Caco-2 (cell line): ENCODE measurements at regions not wholly inside any gene's neighbourhood (a gene's known extent, or its start where the extent isn't known, plus 50 kb on each side); places are given as distances from the start of the nearest gene placed in this dataset.

Experiments used
- BruUV-seq: library from RNA; stranded (reverse); fragments of 400-500 nt; replicated peaks from 2 replicates; lab custom pipeline; 2021; lab: Mats Ljungman, UMichigan
- CTCF ChIA-PET: fragments of 300-600 bp; sonication (Branson Sonifier 250); formaldehyde crosslinking; loops from one replicate; lab custom pipeline; 2022; ENCODE audit warnings: antibody characterized with exemption; lab: Charles Lee
- POLR2A ChIA-PET: fragments of 300-600 bp; sonication (Branson Sonifier 250); formaldehyde crosslinking; loops from one replicate; lab custom pipeline; 2022; ENCODE audit warnings: antibody characterized with exemption; lab: Charles Lee
- DNase-seq, 2 experiments: peaks; one replicate each; pipeline versions ENCODE4 v3.0.0 to v3.0.0-alpha.2; 2020 to 2022
- H3K27me3 ChIP-seq: replicated peaks from 2 replicates; pipeline ENCODE4 v1.6.0; 2011; ENCODE audit warnings: low read length; ENCODE audit not compliant: control insufficient read depth, insufficient read depth
- H3K36me3 ChIP-seq: 2 replicates; pipeline ENCODE4 v1.5.1; 2011; ENCODE audit warnings: low read length; ENCODE audit not compliant: control insufficient read depth, insufficient read depth
- H3K4me1 ChIP-seq: fragments of 250-450 bp; sonication (Bioruptor Pico); 2 replicates; pipeline ENCODE4 v1.5.1; 2020; ENCODE audit warnings: mild to moderate bottlenecking
- H3K4me3 ChIP-seq: 2 replicates; pipeline ENCODE4 v1.5.1; 2011; ENCODE audit warnings: low read depth, mild to moderate bottlenecking, control low read depth, low read length
- H3K9me3 ChIP-seq: fragments of 250-450 bp; sonication (Bioruptor Pico); 2 replicates; pipeline ENCODE4 v1.5.1; 2020; ENCODE audit warnings: mild to moderate bottlenecking, moderate library complexity
- H3K27ac Mint-ChIP-seq: one replicate; pipeline ENCODE4 v1.8.0; 2022; ENCODE audit warnings: mixed read lengths; ENCODE audit not compliant: unreplicated experiment
- H3K27me3 Mint-ChIP-seq: one replicate; pipeline ENCODE4 v1.8.0; 2022; ENCODE audit warnings: mixed read lengths; ENCODE audit not compliant: insufficient read depth, unreplicated experiment
- H3K36me3 Mint-ChIP-seq: one replicate; pipeline ENCODE4 v1.8.0; 2022; ENCODE audit warnings: mild to moderate bottlenecking, mixed read lengths; ENCODE audit not compliant: insufficient read depth, unreplicated experiment
- H3K4me1 Mint-ChIP-seq: one replicate; pipeline ENCODE4 v1.8.0; 2022; ENCODE audit warnings: low read depth, mixed read lengths; ENCODE audit not compliant: unreplicated experiment
- H3K4me3 Mint-ChIP-seq: one replicate; pipeline ENCODE4 v1.8.0; 2022; ENCODE audit warnings: mild to moderate bottlenecking, moderate library complexity, mixed read lengths; ENCODE audit not compliant: unreplicated experiment
- H3K9me3 Mint-ChIP-seq: one replicate; pipeline ENCODE4 v1.8.0; 2022; ENCODE audit warnings: mixed read lengths; ENCODE audit not compliant: unreplicated experiment
- intact Hi-C: fragments of 100-400 bp; cut with micrococcal nuclease; formaldehyde crosslinking; loops from one replicate; pipeline ENCODE4 v1.10.0; 2022; ENCODE audit not compliant: unreplicated experiment
- TF ChIP-seq, protein P1 (sequence below), 2 experiments: fragments of 200-600 bp in 1 of 2; IDR thresholded peaks; 1 replicate in 1 of 2; 2 replicates in 1 of 2; pipeline versions ENCODE4 v1.5.1 to v1.8.0; 2011 to 2022; ENCODE audit warnings: antibody characterized with exemption in 1 of 2, control low read depth in 1 of 2, inconsistent platforms in 1 of 2, low read depth in 1 of 2, low read length in 1 of 2, mild to moderate bottlenecking in 1 of 2, moderate library complexity in 1 of 2; ENCODE audit not compliant: insufficient read depth in 1 of 2, severe bottlenecking in 1 of 2, unreplicated experiment in 1 of 2

DNA sequence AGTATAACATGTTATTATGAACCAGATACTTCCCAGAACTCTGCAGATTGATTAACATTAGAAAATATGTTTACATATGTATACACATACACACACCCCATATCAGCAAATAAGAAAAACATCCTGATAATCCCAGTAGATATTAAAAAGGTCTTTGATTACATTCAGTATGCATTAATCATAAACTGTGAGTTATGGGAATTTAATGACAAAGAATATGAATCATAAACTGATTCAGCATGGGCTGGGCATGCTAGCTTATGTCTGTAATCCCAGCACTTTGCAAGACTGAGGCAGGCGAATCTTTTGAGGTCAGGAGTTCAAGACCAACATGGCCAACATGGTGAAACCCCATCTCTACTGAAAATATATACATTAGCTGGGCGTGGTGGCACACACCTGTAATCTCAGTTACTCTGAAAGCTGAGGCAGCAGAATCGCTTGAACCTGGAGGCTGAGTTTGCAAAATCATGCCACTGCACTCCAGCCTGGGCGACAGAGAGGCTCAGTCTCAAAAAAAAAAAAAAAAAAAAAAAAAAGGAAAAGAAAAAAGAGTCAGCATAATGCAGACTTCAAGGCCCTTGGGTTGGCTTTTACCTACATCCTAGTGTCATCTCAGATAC, 581.9 kb upstream of the PRR20A start:
- Histone ChIP-seq H3K4me3 (no peak overlapping the region), H3K9me3 (no peaks in the 10 kb centered on the region), H3K4me1 (no peaks in the 10 kb centered on the region), H3K36me3 (no peaks in the 10 kb centered on the region), H3K27me3 (no peaks in the 10 kb centered on the region)
- Mint-ChIP-seq H3K4me3 (no peak overlapping the region), H3K36me3 (no peaks in the 10 kb centered on the region), H3K27ac (no peak overlapping the region), H3K27me3 (no peaks in the 10 kb centered on the region), H3K9me3 (peaks cover 24% of the 10 kb centered on the region), H3K4me1 (no peaks in the 10 kb centered on the region)
- intact Hi-C loops = no loop called here
- TF ChIP-seq, protein P1, sequence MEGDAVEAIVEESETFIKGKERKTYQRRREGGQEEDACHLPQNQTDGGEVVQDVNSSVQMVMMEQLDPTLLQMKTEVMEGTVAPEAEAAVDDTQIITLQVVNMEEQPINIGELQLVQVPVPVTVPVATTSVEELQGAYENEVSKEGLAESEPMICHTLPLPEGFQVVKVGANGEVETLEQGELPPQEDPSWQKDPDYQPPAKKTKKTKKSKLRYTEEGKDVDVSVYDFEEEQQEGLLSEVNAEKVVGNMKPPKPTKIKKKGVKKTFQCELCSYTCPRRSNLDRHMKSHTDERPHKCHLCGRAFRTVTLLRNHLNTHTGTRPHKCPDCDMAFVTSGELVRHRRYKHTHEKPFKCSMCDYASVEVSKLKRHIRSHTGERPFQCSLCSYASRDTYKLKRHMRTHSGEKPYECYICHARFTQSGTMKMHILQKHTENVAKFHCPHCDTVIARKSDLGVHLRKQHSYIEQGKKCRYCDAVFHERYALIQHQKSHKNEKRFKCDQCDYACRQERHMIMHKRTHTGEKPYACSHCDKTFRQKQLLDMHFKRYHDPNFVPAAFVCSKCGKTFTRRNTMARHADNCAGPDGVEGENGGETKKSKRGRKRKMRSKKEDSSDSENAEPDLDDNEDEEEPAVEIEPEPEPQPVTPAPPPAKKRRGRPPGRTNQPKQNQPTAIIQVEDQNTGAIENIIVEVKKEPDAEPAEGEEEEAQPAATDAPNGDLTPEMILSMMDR (IDR thresholded peaks at IDR 0.05; ENCODE audit: insufficient read depth in 1 of 2, low read depth in 1 of 2, low read length in 1 of 2, severe bottlenecking in 1 of 2, unreplicated experiment in 1 of 2) = no peak
- CTCF ChIA-PET = no interaction called here
- no TSS peak for BruUV-seq
- DNase-seq = no peak
- POLR2A ChIA-PET = no interaction called here

DNA sequence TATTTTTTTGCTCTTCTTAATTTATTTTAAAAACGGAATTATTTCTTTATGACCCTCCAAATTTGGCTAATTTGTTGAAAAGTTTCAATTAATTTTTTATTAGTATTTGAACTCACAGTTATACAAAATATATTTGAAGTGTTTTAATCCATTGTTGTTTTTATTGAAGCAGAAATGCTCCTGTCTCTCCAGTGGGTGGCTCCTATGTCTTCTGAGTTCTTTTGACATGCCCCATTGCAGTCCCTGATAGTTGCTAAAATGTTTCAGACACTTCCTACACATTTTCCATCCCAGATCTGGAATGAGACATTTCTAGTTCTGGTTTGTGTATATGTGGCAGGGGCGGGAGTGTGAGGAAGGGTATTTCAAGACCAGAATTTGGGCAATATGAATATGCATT, 579.4 kb upstream of the PRR20A start:
- Histone ChIP-seq H3K9me3 (no peaks in the 10 kb centered on the region), H3K36me3 (no peaks in the 10 kb centered on the region), H3K27me3 (no peaks in the 10 kb centered on the region), H3K4me1 (no peaks in the 10 kb centered on the region), H3K4me3 (no peak overlapping the region)
- no TSS peak for BruUV-seq
- H3K36me3 Mint-ChIP-seq = no peaks in the 10 kb centered on the region
- H3K27me3 Mint-ChIP-seq = no peaks in the 10 kb centered on the region
- intact Hi-C loops = loop anchor here (10.0 kb wide), 1 partner anchor 203 kb away; no protein-coding TSS in a partner anchor
- peak in 1 of 2 experiments; percentile 10 for DNase-seq
- H3K9me3 Mint-ChIP-seq = peaks cover 18% of the 10 kb centered on the region
- H3K4me1 Mint-ChIP-seq = no peaks in the 10 kb centered on the region
- no peak overlapping the region for H3K4me3 Mint-ChIP-seq
- TF ChIP-seq, protein P1 (IDR thresholded peaks at IDR 0.05; ENCODE audit: insufficient read depth in 1 of 2, low read depth in 1 of 2, low read length in 1 of 2, severe bottlenecking in 1 of 2, unreplicated experiment in 1 of 2) = peak in 1 of 2 experiments; percentile 11
- ChIA-PET CTCF (no interaction called here), POLR2A (no interaction called here)
- no peak overlapping the region for H3K27ac Mint-ChIP-seq

DNA sequence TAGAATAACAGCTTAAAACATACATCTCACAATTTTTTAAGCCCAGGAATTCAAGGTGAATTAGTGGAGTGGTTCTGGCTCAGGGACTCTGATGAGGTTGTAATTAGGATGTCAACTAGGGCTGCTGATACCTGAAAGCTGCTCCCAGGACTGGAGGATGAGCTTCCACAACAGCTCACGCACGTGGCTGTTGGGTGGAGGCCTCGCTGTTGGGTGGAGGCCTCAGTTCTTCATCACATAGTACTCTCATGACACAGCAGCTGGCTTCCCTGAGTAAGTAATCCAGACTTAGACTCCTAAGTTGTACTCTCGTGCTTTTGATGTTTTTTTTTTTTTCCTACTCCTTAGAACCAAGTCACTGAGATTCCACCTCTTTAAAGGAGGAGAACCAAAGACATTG, 577.1 kb upstream of the PRR20A start:
- Histone ChIP-seq H3K4me3 (no peak overlapping the region), H3K36me3 (no peaks in the 10 kb centered on the region), H3K9me3 (no peaks in the 10 kb centered on the region), H3K27me3 (no peaks in the 10 kb centered on the region), H3K4me1 (no peaks in the 10 kb centered on the region)
- POLR2A ChIA-PET = no interaction called here
- H3K36me3 Mint-ChIP-seq = no peaks in the 10 kb centered on the region
- no peak overlapping the region for H3K4me3 Mint-ChIP-seq
- no TSS peak for BruUV-seq
- DNase-seq = no peak
- no peaks in the 10 kb centered on the region for H3K4me1 Mint-ChIP-seq
- CTCF ChIA-PET = no interaction called here
- H3K9me3 Mint-ChIP-seq = no peaks in the 10 kb centered on the region
- no peaks in the 10 kb centered on the region for H3K27me3 Mint-ChIP-seq
- intact Hi-C loops = loop anchor here (10.0 kb wide), 1 partner anchor 201 kb away; no protein-coding TSS in a partner anchor
- no peak overlapping the region for H3K27ac Mint-ChIP-seq
- TF ChIP-seq, protein P1 (IDR thresholded peaks at IDR 0.05; ENCODE audit: insufficient read depth in 1 of 2, low read depth in 1 of 2, low read length in 1 of 2, severe bottlenecking in 1 of 2, unreplicated experiment in 1 of 2) = no peak
